ENCODE measurements at regions not wholly inside any gene's neighbourhood (a gene's known extent, or its start where the extent isn't known, plus 50 kb on each side); places are given as distances from the start of the nearest gene placed in this dataset.

DNA sequence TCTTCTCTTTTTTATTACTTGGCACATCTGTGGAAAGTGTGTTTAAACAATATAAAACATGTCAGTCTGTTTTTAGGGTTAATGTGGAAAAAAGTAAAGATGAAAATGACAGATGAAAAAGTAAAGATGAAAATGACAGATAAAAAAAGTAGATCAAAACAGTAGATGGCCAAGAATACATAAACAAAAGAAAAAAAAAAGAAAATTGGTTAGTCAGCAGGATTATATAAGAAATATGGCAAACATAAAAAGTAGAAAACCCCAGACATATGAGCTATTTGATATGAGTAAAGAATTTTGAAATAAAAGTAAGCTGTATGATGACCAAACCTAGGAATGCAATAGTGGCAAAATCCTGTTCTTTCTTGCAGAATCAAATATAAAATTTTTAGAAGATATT is 365.7 kb upstream of the AKR1E2 start:
- TF ChIP-seq POLR2A (IDR thresholded peaks at IDR 0.05) (no peak), EP300 (IDR thresholded peaks at IDR 0.05) (no peak), POLR2AphosphoS5 (IDR thresholded peaks at IDR 0.05) (no peak)
- TF ChIP-seq, protein P1, sequence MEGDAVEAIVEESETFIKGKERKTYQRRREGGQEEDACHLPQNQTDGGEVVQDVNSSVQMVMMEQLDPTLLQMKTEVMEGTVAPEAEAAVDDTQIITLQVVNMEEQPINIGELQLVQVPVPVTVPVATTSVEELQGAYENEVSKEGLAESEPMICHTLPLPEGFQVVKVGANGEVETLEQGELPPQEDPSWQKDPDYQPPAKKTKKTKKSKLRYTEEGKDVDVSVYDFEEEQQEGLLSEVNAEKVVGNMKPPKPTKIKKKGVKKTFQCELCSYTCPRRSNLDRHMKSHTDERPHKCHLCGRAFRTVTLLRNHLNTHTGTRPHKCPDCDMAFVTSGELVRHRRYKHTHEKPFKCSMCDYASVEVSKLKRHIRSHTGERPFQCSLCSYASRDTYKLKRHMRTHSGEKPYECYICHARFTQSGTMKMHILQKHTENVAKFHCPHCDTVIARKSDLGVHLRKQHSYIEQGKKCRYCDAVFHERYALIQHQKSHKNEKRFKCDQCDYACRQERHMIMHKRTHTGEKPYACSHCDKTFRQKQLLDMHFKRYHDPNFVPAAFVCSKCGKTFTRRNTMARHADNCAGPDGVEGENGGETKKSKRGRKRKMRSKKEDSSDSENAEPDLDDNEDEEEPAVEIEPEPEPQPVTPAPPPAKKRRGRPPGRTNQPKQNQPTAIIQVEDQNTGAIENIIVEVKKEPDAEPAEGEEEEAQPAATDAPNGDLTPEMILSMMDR (IDR thresholded peaks at IDR 0.05), result no peak

All from sigmoid colon (tissue), 4 donors.